ENCODE measurements at regions not wholly inside any gene's neighbourhood (a gene's known extent, or its start where the extent isn't known, plus 50 kb on each side); places are given as distances from the start of the nearest gene placed in this dataset.

- no peak for DNase-seq
These were observed 152.6 kb downstream of the FAM43A start for GRCh38 chr3:194838236-194838635.

- no peak for DNase-seq
These were observed 155.2 kb downstream of the FAM43A start for GRCh38 chr3:194840661-194841514.

GRCh38 chr3:194841515-194841841, 155.8 kb downstream of the FAM43A start:
- DNase-seq = no peak

- DNase-seq = no peak
These were observed 157.9 kb downstream of the FAM43A start for GRCh38 chr3:194843556-194843955.

- no peak for DNase-seq
These were observed 158.4 kb downstream of the FAM43A start for GRCh38 chr3:194844046-194844445.

GRCh38 chr3:194849166-194849875, 163.6 kb downstream of the FAM43A start:
- no peak for DNase-seq

- DNase-seq = no peak
These were observed 165.6 kb downstream of the FAM43A start for GRCh38 chr3:194851254-194851653.

GRCh38 chr3:194851941-194852340, 166.3 kb downstream of the FAM43A start:
- no peak for DNase-seq

- no peak for DNase-seq
These were observed 166.7 kb downstream of the FAM43A start for GRCh38 chr3:194852345-194852744.

GRCh38 chr3:194852831-194853508, 167.3 kb downstream of the FAM43A start:
- no peak for DNase-seq

GRCh38 chr3:194854206-194854605, 168.5 kb downstream of the FAM43A start:
- no peak for DNase-seq

- DNase-seq = no peak
These were observed 169.1 kb downstream of the FAM43A start for GRCh38 chr3:194854659-194855390.

- no peak for DNase-seq
These were observed 170.6 kb downstream of the FAM43A start for GRCh38 chr3:194856296-194856695.

GRCh38 chr3:194857469-194858113, 171.9 kb downstream of the FAM43A start:
- DNase-seq = no peak

GRCh38 chr3:194858382-194858781, 172.7 kb downstream of the FAM43A start:
- no peak for DNase-seq

GRCh38 chr3:194860725-194861124, 175.0 kb downstream of the FAM43A start:
- no peak for DNase-seq

GRCh38 chr3:194861375-194861774, 175.7 kb downstream of the FAM43A start:
- DNase-seq = no peak

- DNase-seq = no peak
These were observed 179.4 kb downstream of the FAM43A start for GRCh38 chr3:194865061-194865460.

- DNase-seq = no peak
These were observed 179.9 kb downstream of the FAM43A start for GRCh38 chr3:194865615-194866014.

- no peak for DNase-seq
These were observed 180.6 kb downstream of the FAM43A start for GRCh38 chr3:194866236-194866635.

GRCh38 chr3:194867270-194867983, 181.7 kb downstream of the FAM43A start:
- DNase-seq = no peak

GRCh38 chr3:194868831-194869230, 183.1 kb downstream of the FAM43A start:
- DNase-seq = no peak

Measured in stimulated activated CD4-positive, alpha-beta T cell treated with anti-CD3 and anti-CD28 coated beads, Interleukin-4, amount 100 ng/mL, for 1 hour (primary cell).